ENCODE measurements at regions not wholly inside any gene's neighbourhood (a gene's known extent, or its start where the extent isn't known, plus 50 kb on each side); places are given as distances from the start of the nearest gene placed in this dataset.

DNA sequence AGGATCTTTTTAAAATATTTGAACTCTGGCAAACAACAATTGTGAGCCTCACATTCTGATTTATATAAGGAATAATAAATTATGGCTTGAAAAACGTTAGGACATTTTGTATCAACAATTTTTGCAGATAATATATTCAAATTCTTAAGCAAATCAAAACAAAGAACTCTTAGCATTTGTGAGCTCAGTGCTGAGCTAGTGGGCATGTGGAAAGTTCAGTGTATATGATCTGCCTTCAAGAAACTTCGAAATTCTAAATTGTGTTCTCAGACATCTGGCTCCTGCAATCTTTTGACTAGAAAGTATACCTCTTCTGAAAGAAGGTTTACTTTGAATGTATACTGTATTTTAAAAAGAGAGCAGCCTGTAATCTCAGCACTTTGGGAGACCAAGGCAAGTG, 122.3 kb upstream of the NEIL3 start:
- TF ChIP-seq, protein P1, sequence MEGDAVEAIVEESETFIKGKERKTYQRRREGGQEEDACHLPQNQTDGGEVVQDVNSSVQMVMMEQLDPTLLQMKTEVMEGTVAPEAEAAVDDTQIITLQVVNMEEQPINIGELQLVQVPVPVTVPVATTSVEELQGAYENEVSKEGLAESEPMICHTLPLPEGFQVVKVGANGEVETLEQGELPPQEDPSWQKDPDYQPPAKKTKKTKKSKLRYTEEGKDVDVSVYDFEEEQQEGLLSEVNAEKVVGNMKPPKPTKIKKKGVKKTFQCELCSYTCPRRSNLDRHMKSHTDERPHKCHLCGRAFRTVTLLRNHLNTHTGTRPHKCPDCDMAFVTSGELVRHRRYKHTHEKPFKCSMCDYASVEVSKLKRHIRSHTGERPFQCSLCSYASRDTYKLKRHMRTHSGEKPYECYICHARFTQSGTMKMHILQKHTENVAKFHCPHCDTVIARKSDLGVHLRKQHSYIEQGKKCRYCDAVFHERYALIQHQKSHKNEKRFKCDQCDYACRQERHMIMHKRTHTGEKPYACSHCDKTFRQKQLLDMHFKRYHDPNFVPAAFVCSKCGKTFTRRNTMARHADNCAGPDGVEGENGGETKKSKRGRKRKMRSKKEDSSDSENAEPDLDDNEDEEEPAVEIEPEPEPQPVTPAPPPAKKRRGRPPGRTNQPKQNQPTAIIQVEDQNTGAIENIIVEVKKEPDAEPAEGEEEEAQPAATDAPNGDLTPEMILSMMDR (IDR thresholded peaks at IDR 0.05): no peak
- no peak for TF ChIP-seq POLR2A (IDR thresholded peaks at IDR 0.05)
